ENCODE measurements at regions not wholly inside any gene's neighbourhood (a gene's known extent, or its start where the extent isn't known, plus 50 kb on each side); places are given as distances from the start of the nearest gene placed in this dataset.
"Not testable (repeated sequence)": the region's sequence is repeated elsewhere in the genome, so short reads cannot be mapped to it uniquely, and the experiment has no call there.

- no peak for DNase-seq (ENCODE audit: low read depth in 2 of 2)
These were observed 157.7 kb upstream of the TMEM132C start for GRCh38 chr12:128109236-128109635.

- no peak for DNase-seq (ENCODE audit: low read depth in 2 of 2)
These were observed 157.3 kb upstream of the TMEM132C start for GRCh38 chr12:128109636-128110035.

- DNase-seq (ENCODE audit: low read depth in 2 of 2): no peak
These were observed 155.6 kb upstream of the TMEM132C start for GRCh38 chr12:128111333-128111732.

- DNase-seq (ENCODE audit: low read depth in 2 of 2): no peak
These were observed 155.0 kb upstream of the TMEM132C start for GRCh38 chr12:128111951-128112350.

DNA sequence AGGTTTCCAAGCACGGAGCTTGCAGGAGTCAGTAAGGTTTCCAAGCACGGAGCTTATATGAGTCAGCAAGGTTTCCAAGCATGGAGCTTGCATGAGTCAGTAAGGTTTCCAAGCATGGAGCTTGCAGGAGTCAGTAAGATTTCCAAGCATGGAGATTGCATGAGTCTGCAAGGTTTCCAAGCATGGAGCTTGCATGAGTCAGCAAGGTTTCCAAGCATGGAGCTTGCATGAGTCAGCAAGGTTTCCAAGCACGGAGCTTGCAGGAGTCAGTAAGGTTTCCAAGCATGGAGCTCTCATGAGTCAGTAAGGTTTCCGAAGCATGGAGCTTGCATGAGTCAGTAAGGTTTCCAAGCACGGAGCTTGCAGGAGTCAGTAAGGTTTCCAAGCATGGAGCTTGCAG is 153.7 kb upstream of the TMEM132C start:
- DNase-seq (ENCODE audit: low read depth in 2 of 2): not testable (repeated sequence)

DNA sequence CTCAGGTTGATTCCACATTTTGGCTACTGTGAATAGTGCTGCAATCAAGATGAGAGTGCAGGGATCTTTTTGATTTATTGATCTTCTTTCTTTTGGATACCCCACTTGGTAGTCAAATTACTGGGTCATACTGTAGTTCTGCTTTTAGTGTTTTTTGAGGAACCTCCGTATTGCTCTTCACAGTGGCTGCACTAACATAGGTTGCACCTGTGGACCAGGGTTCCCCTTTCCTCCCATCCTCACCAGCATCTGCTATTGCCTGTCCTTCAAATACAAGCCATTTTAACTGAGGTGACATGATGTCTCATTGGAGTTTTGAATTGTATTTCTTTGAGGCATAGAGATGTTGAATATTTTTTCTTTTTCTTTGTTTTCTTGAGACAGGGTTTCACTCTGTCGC is 152.5 kb upstream of the TMEM132C start:
- no peak for DNase-seq (ENCODE audit: low read depth in 2 of 2)

DNA sequence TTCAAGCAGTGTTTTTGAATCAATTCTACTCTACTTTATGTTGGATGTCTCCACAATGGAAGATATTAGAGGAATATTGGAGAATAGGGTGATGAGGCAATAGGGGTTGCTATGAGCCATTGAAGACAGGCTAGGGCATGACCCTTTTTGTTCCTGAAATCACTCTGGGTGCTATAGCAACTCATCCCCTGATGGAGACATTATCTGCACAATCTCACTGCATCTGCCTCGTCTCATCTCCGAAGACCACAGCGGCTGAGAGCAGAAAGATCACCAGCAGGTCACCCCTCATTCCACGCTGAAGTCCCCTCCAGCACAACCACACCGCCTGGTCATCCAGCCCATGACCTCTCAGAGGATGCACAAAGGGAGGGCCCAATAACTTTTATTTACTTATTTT is 150.4 kb upstream of the TMEM132C start:
- no peak for DNase-seq (ENCODE audit: low read depth in 2 of 2)

GRCh38 chr12:128120035-128120434 is 146.9 kb upstream of the TMEM132C start:
- DNase-seq (ENCODE audit: low read depth in 2 of 2): no peak

DNA sequence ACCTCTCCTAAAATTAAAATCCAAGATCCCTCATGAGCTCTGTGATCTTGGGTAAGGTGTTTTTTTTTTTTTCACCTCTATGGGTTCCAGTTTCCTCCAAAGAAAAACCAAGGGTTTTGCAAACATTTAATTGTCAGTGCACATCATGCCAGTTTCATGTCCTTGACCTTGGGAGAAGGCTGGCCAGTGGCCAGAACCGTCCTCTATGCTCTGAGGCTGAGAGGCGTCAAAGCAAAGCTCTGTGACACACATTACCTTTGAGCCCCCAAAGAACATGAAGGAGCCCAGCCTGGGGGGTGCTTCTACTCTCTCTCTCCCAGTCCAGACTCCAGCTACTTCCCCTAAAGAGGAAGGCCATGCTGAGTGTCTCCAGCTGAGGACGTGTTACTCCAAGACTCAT is 145.5 kb upstream of the TMEM132C start:
- DNase-seq (ENCODE audit: low read depth in 2 of 2): no peak

DNA sequence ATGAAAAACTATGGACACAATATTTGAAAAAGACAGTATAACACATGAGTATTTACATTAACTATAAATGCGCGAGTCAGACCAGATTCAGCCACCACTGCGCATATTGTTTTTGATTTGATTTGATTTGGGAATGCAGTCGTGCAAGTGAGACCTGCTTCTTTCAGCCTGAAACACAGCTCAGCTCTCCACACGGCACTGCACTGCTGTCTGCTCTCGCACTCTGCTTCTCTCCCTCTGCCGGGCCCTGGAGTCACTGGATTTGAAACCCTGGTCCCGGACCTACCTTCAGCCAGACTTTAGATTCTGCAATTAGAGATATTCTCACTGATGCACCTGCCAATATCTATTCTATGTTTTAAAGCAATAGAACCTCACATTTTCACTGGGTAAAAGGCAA is 143.9 kb upstream of the TMEM132C start:
- DNase-seq (ENCODE audit: low read depth in 2 of 2): no peak

DNA sequence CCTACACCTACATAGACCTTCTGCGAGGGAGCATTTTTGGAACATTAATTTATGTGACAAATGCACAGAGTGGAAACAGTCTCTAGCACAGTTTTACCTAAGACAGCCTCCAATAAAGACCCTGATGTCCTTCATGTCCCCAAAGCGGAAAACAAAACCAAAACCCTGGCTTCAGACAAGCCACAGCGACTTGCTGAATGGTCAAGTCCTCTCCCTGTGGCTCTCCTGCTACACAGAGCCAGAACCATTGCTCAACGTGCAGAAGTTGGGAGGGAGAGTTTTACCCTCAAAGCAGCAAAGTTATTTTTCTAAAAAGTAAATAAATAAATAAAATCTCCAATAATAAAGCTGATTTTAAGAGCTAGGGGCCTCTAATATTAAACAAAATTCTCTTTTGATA is 135.0 kb upstream of the TMEM132C start:
- no peak for DNase-seq (ENCODE audit: low read depth in 2 of 2)

GRCh38 chr12:128133321-128134073 is 133.5 kb upstream of the TMEM132C start:
- no peak for DNase-seq (ENCODE audit: low read depth in 2 of 2)

- no peak for DNase-seq (ENCODE audit: low read depth in 2 of 2)
These were observed 129.8 kb upstream of the TMEM132C start for GRCh38 chr12:128137140-128137539.

- no peak for DNase-seq (ENCODE audit: low read depth in 2 of 2)
These were observed 128.8 kb upstream of the TMEM132C start for GRCh38 chr12:128138125-128138524.

DNA sequence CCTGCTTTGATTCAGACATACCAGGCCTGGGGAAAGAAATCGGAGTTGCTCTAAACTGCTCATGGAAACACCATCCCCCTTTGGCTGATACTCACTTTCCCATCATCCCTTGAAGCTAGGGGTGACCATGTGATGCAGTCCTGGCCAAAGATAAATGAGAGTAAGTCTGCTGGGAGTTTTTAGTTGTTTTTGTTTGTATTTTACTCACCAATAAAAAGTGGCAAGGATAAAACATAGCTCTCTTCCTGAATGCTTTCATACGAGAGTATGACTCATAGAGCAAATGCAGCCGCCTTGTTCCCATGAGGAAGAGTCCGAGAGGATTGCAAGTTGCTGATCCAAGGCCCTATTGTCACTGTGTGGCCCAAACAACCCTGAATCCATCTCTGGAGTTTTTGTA is 126.4 kb upstream of the TMEM132C start:
- DNase-seq (ENCODE audit: low read depth in 2 of 2): no peak

DNA sequence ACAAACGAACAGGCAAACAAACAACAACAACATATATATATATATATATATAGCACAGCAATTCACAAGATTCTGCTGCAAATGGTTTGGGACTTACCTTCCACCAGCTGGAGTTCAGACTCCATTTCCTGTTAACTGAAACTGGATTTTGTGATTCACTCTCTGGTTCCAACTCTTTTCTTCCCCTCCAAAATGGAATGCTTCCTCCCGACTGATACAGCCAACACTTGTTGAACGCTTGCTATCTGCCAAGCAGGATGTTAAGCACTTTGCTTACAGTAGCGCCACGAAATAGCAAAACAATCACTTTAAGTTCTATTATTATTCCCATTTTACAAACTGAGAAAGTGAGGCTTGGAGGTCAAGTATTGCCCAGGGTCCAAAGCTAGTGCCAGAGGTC is 116.0 kb upstream of the TMEM132C start:
- no peak for DNase-seq (ENCODE audit: low read depth in 2 of 2)

GRCh38 chr12:128155571-128155970 is 111.4 kb upstream of the TMEM132C start:
- no peak for DNase-seq (ENCODE audit: low read depth in 2 of 2)

GRCh38 chr12:128163086-128163485 is 103.9 kb upstream of the TMEM132C start:
- DNase-seq (ENCODE audit: low read depth in 2 of 2): no peak

DNA sequence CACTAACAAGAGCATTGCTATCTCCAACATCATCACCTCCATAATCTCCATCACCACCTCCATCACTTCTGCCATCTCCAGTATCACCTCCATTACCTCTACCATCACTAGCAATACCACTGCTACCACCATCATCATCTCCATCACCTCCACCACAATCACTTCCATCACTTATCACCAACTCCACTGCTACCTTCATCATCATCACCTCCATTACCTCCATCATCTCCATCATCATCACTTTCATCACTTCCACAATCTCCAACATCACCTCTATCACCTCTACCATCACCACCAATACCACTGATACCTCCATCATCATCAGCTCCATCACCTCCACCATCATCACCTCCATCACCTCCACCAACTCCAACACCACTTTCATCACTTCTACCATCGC is 102.4 kb upstream of the TMEM132C start:
- DNase-seq (ENCODE audit: low read depth in 2 of 2): no peak

DNA sequence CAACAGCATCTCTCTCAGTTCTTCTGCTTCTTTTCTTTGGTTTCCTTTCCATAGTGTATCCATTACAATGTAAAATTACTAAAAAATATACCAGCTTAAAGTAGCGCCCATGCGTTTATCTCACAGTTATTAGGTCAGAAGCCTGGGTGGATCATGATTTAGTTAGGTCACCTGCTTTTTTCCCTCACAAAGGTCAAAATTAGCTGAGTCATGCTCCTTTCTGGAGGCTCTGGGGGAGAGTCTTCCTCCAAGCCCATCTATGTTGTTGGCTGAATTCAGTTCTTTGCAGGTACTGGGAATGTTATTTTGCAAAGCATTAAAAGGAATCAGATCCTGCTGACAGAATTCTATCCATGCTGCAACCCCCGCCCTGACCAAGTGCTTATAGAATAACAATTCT is 101.6 kb upstream of the TMEM132C start:
- DNase-seq (ENCODE audit: low read depth in 2 of 2): no peak

DNA sequence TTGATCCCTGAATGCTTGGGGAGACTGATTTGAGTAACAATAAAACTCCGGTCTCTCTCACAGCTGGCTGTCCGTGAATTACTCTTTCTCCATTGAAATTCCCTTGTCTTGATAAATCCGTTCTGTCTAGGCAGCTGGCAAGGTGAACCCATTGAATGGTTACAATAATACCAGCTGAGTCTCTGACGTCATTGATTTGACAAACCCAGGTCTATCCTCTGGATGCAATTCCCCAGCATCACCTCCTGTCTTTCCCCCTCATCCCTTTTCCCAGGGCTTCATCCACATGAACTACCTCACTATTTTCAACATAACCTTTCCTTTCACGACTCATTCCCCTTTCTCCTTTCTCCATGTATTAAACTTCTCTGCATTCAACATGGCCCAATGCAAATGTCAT is 98.7 kb upstream of the TMEM132C start:
- DNase-seq (ENCODE audit: low read depth in 2 of 2): no peak

DNA sequence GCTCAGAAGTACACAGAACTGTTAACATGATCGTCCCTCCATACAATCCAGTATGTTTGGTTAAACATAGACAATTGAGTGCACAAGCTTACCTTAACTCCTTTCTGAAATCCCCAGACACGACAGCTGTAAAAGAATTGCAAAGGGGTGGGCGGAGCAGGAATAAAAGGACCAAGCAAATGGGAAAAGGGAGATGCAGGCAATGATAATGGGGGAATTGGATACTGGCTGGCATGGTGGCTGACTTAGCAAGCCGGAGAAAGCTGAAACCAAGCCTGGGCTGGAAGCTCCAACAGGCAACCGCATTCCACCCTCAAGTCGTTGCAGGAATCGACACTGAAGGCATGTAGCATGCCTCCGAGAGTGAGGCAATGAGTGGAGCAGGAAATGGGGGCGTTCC is 96.8 kb upstream of the TMEM132C start:
- no peak for DNase-seq (ENCODE audit: low read depth in 2 of 2)

DNA sequence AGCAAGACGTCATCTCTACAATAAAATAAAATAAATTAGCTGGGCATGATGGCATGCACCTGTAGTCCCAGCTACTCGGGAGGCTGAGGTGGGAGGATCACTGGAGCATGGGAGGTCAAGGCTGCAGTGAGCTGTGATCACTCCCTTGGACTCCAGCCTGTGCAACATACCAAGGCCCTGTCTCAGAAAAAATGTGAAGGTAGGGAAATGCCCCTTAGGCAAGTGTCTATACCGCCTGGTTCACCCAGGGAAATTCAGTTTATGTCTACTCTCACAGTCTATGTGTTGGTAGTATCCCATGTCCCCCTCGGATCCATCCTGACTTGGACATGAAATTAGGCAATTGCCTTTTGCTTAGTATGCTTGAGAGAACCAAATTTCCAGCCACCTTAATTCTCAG is 88.4 kb upstream of the TMEM132C start:
- no peak for DNase-seq (ENCODE audit: low read depth in 2 of 2)

DNA sequence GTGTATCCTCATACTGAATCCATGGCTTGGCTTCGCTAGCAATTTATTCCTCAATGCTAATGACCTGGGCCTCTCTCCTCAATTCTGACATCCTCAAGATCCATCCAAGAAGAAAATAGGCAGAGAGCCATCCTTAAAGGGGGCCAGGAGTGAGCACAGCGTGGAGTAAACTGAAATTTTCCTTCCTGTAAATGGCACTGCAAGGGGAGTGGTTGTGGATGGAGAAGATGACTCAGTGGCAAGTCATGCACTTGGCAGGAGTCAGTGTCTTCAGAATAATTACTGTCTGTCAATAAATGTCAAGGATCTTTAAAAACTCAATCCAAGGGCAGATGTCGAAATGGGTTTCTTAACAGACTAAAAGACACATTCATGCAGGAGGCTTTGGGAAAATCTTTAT is 88.0 kb upstream of the TMEM132C start:
- DNase-seq (ENCODE audit: low read depth in 2 of 2): no peak

All from activated CD4-positive, alpha-beta T cell treated with anti-CD3 and anti-CD28 coated beads for 24 hours (primary cell).